ENCODE measurements at regions not wholly inside any gene's neighbourhood (a gene's known extent, or its start where the extent isn't known, plus 50 kb on each side); places are given as distances from the start of the nearest gene placed in this dataset.
"Not testable (repeated sequence)": the region's sequence is repeated elsewhere in the genome, so short reads cannot be mapped to it uniquely, and the experiment has no call there.

GRCh38 chr2:133865141-133865540, 296.9 kb upstream of the NCKAP5 start:
- FAIRE-seq: no peak

DNA sequence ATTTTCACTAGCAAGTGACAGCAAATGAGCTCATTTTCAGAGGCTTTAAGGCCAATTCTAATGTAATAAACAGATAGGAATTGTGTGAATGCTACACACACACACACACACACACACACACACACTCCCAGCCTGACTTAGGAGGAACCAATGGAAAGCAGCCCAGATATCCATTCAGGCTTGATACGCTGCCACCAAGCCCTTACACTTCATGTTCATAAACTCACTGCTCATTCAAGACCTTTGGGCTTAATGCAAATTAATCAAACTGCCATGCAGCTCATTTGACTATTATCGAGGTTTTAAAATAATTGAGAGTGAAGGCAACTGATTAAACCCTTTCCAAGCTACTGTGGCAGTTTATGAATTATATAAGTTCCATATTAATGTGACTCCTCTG, 298.9 kb upstream of the NCKAP5 start:
- no peak for DNase-seq (ENCODE audit: insufficient read length, low spot score)
- FAIRE-seq: no peak

More at GRCh38 chr2:133865141-133865540, 296.9 kb upstream of the NCKAP5 start:
- DNase-seq (ENCODE audit: insufficient read length, low spot score): no peak

DNA sequence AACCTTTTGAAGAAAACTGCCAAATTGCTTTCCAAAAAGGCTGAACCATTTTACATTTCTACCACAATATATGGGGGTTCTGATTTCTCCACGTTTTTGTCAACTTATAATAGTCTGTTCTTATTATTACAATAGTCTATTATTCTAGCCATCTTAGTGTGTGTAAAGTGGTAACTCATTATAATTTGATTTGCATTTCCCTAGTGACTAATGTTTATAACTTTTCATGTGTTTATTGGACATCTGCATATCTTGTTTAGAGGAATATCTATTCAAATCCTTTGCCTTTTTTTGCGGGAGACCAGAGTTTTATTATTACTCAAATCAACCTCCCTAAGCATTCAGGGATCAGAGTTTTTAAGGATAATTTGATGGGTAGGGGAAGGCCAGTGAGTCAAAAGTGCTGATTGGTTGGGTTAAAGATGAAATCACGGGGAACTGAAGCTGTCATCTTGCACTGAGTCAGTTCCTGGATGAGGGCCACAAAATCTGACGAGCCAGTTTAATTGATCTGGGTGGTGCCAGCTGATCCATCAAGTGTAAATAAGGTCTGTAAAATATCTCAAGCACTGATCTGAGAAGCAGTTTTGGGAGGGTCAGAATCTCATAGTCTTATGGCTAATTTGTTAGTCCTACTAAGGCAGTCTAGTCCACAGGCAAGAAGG, 303.4 kb upstream of the NCKAP5 start:
- no peak for DNase-seq (ENCODE audit: insufficient read length, low spot score)

GRCh38 chr2:133878326-133878725, 310.1 kb upstream of the NCKAP5 start:
- FAIRE-seq (no peak), DNase-seq (ENCODE audit: insufficient read length, low spot score) (no peak)

More for the DNA sequence above, 303.4 kb upstream of the NCKAP5 start:
- no peak for FAIRE-seq

GRCh38 chr2:133879703-133880102, 311.4 kb upstream of the NCKAP5 start:
- DNase-seq (ENCODE audit: insufficient read length, low spot score): no peak
- no peak for FAIRE-seq

DNA sequence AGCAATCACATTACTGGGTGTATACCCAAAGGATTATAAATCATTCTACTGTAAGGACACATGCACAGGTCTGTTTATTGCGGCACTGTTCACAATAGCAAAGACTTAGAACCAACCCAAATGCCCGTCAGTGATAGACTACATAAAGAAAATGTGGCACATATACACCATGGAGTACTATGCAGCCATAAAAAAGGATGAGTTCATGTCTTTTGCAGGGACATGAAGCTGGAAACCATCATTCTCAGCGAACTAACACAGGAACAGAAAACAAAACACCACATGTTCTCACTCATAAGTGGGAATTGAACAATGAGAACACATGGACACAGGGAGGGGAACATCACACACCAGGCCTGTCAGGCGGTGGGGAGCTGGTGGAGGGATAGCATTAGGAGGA, 313.9 kb upstream of the NCKAP5 start:
- FAIRE-seq; DNase-seq (ENCODE audit: insufficient read length, low spot score): not testable (repeated sequence)

DNA sequence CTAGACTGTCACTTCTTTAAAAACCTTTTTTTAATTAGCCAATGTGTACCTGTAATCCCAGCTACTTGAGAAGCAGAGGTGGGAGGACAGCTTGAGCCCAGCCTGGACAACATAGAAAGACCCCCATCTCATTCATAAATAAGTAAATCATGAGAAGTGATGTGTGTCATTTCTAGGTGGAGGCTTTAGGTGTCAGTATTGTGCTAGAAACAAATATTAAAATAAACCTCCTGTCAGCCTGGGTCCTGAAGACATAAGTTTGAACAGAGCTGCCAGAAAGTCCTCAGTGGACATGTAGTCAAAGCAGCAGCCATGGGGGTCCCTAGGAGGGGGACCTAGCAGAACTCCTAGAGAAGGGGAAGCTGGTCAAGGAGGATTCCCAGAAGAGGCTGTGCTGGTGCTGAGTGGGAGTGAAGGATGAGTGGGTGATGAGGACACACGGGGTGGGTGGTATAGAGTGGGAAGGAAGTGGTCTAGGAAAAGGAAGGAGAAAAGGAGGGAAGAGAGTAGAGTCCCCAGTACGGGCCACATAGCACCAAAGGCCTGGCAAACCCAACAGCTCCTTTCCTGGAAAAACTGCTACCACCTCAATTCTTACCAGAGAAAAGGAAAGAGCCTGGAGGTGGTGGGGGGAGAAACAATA, 316.6 kb upstream of the NCKAP5 start:
- FAIRE-seq (no peak), DNase-seq (ENCODE audit: insufficient read length, low spot score) (no peak)

DNA sequence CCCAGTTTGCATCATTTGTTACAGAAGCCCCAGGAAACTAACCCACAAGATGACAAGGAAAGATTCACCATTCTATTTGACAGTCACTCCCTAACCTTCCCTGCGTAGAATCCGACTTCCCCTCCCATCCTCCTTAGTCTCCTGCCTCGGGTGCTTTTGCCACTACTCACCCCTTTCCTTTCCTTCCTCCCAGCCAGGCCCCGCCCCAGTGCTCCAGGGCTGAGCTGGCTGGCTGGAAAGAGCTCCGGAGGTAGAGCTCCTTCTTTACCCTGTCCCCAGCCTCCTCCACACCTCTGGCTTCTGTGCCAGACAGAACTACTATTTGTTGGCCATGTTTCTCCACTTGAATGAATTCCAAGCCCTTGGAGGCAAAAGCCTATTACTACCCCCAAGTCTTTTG, 317.6 kb upstream of the NCKAP5 start:
- DNase-seq (ENCODE audit: insufficient read length, low spot score): no peak
- no peak for FAIRE-seq

DNA sequence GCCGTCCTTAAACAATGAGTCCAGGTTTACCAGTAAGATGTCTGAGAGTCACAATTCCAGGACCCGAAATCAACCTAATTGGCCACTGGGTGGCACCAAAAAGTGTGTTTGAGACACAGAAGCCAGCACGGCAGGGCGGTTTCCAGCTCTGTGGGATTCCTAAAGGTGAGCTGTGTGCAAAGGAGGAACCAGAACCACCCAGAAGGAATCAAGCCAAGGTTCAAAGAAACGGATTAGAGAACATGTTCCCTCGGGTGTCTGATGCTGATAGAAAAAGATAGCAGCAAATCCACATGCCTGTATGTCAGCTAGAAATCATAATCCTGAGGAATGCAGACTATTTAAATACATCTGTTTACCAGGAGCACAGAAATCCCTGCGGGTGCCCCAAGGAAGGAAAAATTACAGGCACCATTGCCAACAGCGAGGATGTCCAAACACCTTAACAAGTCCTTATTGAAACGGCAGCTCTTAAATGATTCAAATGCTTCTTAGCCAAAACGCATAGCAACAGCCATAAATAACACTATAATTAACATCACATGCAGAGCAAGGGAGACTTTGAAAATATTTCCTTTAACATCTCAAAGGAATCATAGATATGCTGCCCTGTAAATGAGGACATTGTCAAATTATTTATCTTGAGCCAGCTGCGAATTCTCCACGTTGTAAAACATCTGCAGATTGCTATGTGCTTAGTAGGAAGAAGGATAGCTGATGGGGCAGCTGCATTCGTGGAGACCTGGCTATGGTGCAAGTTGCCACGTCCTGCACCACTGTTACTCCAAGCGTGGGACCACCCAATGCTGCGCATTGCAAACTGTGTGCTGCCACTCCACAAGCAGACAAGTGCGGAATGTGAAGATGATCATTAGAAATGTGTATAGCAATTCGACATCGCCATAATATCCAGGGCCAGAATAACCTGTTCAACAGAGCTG, 318.7 kb upstream of the NCKAP5 start:
- DNase-seq (ENCODE audit: insufficient read length, low spot score) (peak; percentile 37), FAIRE-seq (peak; percentile 80)

- DNase-seq (ENCODE audit: insufficient read length, low spot score) (no peak), FAIRE-seq (no peak)
Measured at GRCh38 chr2:133887676-133888040, 319.4 kb upstream of the NCKAP5 start.

GRCh38 chr2:133888107-133888506, 319.8 kb upstream of the NCKAP5 start:
- no peak for FAIRE-seq
- no peak for DNase-seq (ENCODE audit: insufficient read length, low spot score)

- DNase-seq (ENCODE audit: insufficient read length, low spot score) (no peak), FAIRE-seq (no peak)
Measured at GRCh38 chr2:133888621-133889219, 320.5 kb upstream of the NCKAP5 start.

DNA sequence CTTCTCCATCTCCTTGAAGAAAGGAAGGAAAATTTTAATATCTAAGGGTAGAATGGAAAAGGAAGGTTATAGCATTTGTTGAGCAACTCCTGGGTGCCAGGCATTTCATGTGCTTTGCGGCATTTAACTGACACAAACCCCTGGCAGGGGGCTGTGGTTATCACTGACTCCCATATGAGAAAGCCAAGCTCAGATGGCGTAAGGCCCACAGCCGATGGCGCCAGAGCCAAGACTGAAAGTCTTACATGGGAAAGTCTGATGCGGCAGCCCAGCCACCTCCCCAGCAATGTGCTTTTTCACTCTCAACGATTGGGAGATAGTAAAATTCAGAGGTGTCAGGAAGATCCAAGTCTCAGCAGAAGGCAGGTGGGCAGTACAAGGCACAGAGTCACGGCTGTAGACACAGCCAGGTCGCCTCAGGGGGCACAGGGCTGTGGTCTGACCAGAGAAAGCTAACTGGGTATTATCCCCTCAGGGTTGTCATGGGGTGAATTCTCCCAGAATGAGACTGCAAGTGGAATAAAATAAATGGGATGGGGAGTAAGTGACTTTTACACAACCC, 324.2 kb upstream of the NCKAP5 start:
- FAIRE-seq (no peak), DNase-seq (ENCODE audit: insufficient read length, low spot score) (no peak)

GRCh38 chr2:133894429-133894828, 326.2 kb upstream of the NCKAP5 start:
- DNase-seq (ENCODE audit: insufficient read length, low spot score) (no peak), FAIRE-seq (peak; percentile 82)

DNA sequence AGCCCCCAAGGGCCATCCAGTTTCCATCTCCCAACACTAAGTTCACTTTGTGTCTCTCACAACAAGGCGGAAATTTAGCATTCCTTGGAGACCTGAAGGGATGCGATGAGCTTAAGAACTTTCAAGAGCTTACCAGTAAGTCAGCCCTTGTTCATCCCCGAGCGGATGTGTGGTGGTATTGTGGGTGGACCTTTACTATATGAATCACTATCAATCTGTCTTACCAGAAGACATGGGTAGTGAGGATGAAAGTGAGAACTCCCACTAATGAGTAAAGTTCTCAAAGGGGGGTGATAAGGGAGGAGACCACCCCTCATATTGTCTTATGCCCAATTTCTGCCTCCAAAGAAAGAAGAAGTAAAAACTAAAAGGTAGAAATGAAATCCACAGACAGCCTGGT, 329.6 kb upstream of the NCKAP5 start:
- not testable (repeated sequence) for FAIRE-seq; DNase-seq (ENCODE audit: insufficient read length, low spot score)

DNA sequence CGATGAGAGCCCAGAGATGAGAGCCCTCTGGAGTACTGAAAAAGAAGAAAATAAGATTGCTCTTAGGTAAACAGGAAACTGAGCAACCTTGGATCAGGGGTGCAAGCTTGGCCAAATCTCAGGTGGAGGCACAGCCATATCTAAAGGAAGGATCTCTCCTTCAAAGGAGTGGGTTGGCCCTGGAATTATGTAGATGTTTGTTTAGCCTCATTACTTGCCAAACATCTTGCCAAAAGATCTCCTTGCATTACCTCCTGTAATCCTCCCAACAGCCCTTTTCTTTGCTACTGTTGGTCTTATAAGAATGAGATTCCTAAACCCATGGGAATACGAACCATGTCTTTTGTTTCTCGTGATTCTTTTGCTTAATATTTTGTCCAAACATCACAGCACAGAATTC, 332.6 kb upstream of the NCKAP5 start:
- DNase-seq (ENCODE audit: insufficient read length, low spot score) (no peak), FAIRE-seq (no peak)

DNA sequence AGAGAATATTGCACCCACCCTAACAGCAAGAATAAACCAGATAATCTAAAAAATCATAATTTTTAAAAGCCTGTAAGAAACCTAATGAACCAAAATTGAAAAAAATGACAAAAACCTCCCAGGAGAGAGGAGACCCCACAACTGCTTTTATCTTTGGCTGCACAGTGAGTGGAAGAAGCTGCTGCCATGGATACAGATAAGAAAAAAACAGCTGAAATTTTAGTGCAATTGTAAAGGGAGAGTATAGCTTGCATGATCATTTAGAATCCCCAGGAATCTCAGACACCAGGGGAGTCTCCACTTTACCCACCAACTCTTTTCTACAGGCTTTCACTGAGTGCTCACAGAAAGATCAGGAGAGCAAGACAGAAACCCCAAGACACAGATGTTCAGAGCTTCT, 338.1 kb upstream of the NCKAP5 start:
- FAIRE-seq: no peak
- DNase-seq (ENCODE audit: insufficient read length, low spot score): no peak

GRCh38 chr2:133906926-133907325, 338.7 kb upstream of the NCKAP5 start:
- DNase-seq (ENCODE audit: insufficient read length, low spot score) (no peak), FAIRE-seq (no peak)

- DNase-seq (ENCODE audit: insufficient read length, low spot score) (no peak), FAIRE-seq (no peak)
Measured at GRCh38 chr2:133908171-133908570, 339.9 kb upstream of the NCKAP5 start.

GRCh38 chr2:133918141-133918540, 335.7 kb upstream of the MGAT5 start:
- no peak for FAIRE-seq
- DNase-seq (ENCODE audit: insufficient read length, low spot score): no peak

- DNase-seq (ENCODE audit: insufficient read length, low spot score) (no peak), FAIRE-seq (no peak)
Measured at GRCh38 chr2:133919285-133919684, 334.6 kb upstream of the MGAT5 start.

Measured in GM19239 (cell line).